Stimulated activated CD4-positive, alpha-beta T cell treated with anti-CD3 and anti-CD28 coated beads, Interleukin-4, amount 100 ng/mL, for 1 hour (primary cell): ENCODE measurements at regions not wholly inside any gene's neighbourhood (a gene's known extent, or its start where the extent isn't known, plus 50 kb on each side); places are given as distances from the start of the nearest gene placed in this dataset.

Experiments used
- DNase-seq: peaks from one replicate; pipeline ENCODE4 v3.0.0-alpha.2; 2020

DNA sequence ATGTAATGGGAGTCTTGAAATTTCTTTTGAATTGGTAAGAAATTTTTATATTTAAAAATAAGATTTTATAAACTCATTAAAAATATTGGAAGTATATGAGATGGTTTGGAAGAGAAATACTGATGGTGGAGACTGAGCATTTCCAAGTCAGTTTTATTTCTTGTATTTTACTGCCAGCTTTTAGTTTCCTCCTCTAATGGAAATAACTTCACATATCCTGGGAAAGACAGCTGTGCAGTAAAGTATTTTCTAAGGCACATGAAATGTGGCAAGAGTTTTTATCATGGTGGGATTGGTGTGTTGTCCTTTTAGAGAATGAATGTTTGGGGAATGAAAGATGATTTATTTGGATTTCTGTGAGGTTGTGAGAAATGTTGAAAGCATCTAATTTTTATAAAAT is 346.9 kb upstream of the RGS6 start:
- DNase-seq: no peak

DNA sequence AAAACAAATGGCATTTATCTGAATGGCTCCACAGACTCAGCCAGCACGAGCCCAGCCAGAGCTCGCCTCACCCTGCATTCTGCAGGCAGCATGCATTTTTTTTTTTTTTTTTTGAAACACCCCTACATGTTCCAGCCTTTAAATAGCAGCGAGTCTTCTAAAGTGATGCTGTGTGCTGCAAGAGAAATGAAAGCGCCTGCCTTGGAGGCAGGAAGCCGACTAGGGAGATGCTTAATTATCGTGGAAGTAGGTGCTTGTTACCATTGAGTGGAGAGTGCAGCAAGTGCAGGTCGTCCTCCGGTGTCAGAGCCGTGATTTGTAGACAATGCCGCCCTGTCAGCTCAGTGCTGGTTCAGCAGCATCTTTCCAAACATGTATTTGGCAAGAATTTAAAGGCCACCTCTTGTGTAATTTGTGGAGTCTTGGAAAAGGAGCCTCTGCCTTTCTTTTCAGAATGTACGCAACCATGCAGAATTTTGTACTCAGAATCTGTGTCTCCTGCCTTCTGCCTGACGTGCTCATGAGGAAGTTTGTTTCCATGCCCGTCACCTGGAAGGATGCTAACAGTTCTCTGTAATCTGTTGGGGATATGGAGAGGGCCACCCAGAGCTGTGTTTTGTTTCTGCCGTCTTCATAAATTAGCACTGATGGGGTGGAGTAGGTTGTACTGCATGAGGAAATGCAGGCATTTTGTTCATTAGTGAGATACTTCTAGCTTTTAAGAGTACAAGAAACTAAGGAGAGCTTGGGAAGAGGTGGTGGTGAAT is 345.9 kb upstream of the RGS6 start:
- DNase-seq: no peak

DNA sequence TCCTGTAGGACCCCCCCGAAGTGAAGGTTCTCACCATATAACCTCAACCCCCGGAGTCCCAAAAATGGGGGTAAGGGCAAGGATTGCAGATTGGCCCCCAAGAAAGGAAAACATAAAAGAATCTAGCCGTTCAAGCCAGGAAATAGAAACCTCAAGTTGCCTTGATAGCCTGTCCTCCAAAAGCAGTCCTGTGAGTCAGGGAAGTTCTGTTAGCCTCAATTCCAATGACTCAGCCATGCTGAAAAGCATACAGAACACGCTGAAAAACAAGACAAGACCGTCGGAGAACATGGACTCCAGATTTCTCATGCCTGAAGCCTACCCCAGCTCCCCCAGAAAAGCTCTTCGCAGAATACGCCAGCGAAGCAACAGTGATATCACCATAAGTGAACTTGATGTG is 344.2 kb upstream of the RGS6 start:
- no peak for DNase-seq

DNA sequence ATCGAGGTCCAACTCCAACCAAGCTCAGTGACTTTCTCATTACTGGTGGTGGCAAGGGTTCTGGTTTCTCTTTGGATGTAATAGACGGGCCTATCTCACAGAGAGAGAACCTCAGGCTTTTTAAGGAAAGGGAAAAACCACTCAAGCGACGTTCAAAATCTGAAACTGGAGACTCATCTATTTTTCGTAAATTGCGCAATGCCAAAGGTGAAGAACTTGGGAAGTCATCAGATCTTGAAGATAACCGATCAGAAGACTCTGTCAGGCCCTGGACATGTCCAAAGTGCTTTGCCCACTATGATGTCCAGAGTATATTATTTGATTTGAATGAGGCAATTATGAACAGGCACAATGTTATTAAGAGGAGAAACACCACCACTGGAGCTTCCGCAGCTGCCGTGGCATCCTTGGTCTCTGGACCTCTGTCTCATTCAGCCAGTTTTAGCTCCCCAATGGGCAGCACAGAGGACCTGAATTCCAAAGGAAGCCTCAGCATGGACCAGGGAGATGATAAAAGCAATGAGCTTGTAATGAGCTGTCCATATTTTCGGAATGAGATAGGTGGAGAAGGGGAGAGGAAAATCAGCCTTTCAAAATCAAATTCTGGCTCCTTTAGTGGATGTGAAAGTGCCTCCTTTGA is 343.5 kb upstream of the RGS6 start:
- DNase-seq: no peak

DNA sequence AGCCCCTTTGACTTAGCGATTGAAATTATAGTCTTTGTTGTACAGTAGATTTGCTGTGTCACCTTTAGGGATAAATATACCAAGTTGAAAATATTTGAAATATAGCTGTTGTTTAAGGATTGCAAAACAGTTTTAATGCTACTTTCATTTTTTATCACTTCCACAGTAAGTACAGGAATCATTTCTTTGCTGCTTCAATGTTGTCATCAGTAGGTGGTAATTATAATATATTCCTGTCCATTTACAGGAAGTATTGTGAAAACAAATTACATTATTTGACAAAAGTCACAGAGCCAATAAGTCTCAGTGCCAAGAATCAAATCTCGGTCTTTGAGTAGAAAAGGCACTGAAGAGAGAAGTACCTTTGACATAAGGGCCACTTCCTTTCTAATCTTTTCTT is 342.6 kb upstream of the RGS6 start:
- DNase-seq: no peak

DNA sequence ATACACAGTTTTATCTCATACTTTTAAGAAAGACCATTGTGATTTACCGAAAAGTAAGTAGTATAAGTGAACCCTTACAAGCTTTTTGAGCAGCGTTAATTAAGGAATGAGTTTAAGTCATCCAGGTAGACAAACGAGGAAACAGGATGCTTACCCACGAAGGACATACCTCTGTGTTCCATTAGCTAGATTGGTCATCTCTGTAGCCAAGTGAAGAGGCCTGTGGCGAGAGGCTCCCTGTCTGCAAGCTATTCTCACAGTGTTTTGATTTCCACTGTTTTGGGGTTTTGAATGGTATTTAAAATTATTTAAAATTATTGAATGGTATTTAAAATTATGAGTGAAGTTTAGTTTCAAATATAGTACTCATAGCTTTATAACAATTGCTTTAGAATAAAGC is 342.1 kb upstream of the RGS6 start:
- DNase-seq: no peak

DNA sequence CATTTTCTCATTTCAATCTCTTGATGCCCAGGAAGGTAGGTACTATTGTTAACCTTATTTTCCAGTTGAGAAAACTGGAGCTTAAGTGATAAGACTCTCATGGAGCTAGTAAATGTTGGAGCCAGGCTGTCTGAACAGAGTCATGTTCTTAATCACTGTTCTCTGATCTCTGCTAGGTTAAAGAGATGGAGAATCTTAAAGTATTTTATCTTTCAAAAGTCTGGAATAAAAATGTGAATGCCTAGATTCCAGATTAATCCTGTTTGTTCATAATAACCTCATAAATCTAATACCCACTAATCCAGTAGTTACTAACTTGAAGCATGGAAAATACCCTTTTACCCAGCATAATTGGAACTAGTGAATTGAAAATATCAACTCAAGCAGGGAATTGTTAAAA is 341.0 kb upstream of the RGS6 start:
- DNase-seq: no peak

DNA sequence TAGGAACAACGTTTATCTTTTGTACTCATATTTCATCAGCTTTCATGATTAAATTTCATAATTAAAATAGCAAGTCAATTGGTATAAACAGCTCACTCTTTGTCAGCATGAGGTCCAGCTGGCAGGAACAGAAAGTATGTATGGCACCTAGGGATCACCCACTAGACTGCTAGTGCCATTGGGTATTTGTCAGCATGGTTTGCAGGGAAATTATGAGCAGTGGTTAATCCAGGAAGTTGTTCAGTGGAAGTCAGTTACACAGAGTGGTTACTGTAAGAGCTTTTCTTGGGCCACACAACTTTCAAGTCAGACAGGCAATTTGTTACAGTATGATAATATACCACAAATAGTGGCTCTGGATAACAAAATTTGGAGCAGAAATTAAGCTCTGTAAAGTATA is 340.3 kb upstream of the RGS6 start:
- DNase-seq: no peak

DNA sequence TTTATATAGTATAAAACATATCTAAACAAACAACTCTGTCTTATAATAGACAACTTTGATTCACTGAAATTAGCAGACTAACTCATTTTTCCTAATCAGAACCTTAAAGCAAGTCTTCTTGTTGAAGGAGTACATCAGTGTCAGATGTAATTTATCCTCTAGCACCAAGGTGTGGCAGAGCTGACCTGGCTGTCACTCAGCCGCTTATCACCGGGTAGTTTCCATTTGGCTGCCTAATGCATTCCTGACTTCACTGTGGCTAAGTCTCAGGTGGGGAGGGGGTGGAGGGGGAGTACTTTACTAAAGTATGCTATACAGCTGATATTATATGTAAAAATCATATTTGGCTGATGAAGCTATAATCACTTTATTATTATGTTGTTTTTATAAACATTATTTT is 339.9 kb upstream of the RGS6 start:
- DNase-seq: no peak

DNA sequence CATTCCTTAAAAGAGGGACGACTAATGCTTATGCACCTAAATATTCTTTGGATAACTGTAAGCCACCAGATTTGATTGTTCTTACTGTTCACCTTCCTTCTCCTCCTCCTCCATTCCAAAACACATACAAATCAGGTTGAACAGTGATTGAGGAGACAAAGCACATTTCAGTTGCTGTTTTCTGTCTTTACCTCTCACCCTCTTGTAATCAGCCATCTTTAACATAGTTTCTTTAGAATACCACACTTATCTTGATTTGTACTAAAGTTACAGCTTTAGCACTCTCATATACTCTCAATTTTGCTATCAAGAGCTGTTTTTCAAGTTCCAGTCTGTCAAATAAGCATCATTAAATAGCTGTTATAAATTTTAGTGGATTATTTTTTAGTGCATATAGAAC is 338.3 kb upstream of the RGS6 start:
- no peak for DNase-seq

DNA sequence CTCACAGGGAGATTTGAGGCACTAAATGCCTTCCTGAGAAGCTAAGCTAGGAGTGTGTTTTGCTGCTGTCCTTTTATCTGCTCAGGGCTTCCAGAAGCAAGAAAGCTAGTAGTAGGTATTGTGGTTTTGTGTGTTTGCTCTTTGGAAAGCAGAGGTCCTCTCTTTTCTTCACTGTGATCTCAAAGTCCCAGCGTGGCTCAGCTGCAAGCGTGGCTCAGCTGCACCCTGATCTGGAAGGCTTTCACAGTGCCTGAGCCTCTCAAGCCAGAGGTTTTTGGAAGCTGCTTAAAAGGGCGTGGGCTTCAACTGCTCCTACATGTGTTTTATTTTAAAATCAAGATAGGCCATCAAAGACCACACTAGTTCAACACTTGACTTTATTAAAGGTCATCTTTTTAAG is 337.4 kb upstream of the RGS6 start:
- DNase-seq: no peak

DNA sequence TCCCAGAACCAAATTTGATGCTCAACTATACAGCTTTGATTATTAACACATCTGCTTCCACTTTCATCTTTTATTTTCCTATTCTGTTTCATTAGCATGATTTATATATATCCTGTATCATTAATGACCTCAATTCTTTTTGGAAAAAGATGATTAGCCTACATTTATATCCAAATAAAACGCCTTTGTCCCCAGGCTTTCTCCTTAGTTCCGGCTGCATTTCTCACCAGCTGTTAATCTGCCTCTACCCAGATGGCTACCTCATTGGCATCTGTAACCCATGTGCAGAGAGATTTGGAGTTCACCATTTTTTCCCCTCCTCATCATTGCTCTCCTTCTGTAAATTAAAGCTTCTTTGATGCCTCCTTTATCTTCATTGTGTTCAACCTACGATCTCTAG is 336.8 kb upstream of the RGS6 start:
- DNase-seq: no peak

DNA sequence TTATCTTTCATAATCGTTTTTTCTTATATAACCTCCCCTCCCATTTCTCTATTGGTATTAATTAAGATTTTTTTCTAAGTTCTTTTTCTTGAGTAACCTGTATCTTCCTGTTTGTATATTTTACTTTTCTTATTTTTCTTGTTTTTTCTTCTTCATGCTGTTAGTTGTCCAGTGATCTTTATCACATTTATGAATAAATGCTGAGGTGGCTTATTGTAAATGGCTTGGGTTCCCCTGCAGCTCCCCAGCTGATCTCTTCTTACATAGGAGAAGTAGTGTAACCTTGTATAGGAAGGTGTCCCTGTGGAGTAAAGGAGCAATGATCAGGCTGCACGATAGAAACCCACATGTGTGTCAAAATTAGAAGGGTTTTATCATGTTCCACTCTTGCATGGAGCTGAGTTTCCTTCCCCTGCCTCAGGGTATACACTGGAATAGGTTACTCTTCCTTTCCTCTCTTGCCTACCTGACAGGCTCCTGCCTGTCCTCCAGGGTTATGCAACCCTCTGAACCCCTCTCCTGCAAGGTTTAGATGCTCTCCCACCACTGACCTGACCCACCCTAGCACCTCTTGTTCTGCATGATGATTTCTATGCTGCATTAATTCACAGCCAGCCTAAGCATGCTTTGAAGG is 334.8 kb upstream of the RGS6 start:
- no peak for DNase-seq

DNA sequence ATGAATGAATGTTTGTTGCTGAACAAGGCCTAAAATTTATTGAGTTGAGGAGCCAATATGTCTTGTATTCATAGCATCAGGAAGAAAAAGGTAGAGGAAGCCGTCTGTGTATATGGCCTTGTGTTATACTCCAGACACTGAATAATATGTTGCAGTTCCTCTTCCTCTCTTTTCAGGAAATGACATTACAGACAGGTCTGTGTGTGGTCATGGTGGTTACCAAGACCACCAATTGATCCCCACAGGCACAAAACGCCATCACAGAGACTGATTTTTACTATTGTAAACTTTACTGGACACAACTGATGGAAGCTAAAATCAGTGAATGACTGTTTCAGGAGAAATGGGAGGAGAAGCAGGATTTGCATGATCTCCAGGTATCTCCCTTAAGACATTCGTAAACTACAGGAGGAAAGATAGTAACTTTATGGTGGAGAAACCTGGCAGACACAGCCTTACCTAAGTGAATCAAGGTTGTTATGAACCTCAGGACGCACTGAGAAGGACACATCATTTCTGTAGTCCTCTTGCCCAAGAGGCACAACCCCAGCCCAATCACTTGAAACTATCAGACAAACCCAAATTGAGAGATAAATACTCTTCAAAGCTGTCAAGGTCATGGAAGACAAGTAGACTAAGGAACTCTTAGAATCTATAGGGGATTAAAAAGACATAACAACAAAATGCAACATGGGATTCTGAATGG is 334.1 kb upstream of the RGS6 start:
- DNase-seq: no peak

DNA sequence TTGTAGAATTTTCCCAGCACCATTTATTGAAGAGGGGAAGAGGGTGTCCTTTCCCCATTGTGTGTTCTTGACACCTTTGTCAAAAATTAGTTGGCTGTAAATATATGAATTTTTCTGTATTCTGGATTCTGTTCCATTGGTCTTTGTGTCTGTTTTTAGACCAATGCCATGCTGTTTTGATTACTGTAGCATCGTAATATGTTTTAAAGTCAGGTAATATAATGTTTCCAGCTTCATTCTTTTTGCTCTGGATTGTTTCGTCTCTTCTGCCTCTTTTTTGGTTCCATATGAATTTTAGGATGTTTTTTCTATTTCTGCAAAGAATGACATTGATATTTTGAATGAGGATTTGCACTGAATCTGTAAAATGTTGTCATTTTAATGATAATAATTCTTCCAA is 331.9 kb upstream of the RGS6 start:
- no peak for DNase-seq

DNA sequence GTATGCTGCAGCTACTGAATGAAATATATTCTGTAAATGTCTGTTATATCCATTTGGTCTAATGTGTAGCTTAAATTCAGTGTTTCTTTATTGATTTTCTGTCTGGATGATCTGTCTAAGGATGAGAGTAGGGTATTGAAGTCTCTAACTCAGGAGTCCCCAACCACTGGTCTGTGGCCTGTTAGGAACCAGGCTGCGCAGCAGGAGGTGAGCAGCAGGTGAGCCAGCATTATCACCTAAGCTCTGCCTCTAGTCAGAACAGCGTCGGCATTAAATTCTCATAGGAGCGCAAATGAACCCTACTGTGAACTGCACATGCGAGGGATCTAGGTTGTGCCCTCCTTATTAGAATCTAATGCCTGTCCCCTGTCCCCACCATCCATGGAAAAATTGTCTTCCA is 329.7 kb upstream of the RGS6 start:
- no peak for DNase-seq

DNA sequence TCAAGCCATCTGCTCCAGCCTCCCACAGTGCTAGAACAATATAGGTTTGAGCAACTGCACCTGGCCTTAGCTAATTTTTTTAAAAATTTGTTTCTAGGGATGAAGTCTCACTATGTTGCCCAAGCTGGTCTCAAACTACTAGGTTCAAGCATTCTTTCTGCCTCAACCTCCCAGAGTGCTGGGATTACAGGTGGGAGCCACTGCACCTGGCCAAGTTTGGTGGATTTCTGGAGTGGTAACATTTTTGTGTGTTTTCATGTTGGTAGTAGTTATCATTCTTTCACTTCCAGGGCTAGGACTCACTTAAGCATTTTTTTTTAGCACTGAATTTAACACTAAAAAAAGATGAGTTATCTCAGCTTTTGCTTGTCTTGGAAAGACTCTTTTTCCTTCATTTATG is 328.0 kb upstream of the RGS6 start:
- no peak for DNase-seq

DNA sequence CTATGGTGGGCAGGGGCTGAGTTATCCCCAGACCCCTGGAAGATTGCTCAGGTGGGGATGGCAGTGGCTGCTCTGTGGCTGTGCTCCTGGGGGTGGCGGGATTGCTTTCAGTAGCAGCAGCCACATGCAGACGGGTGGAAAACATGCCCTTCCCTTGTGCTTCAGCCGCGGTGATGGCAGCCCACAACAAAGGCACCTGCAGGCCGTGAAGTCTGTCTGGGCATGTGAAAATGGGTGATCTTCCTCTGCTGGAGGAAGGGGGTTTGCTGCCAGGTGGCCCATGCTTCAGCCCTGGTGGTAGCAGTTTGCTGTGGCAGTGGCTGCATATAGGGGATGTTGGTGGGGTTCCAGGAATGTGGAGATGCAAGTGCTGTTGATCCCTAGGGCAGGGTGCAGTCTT is 326.2 kb upstream of the RGS6 start:
- no peak for DNase-seq

DNA sequence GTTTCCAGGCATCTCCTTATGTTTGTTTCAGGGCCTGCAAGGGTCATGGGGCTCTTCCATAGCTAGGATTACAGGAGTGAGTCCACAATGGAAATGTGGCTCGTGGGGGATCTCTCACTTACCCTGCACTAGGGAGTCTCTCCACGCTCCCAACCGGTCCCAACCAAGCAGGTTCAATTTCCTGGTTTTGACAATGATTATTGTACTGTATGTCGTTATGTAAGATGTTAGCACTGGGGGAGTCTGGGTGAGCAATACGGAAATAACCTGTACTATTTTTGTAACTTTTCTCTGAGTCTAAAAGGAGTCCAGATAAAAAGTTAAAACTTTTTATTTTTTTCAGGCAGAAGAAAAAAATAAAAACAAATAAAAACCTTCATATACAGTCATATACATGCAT is 325.7 kb upstream of the RGS6 start:
- no peak for DNase-seq

DNA sequence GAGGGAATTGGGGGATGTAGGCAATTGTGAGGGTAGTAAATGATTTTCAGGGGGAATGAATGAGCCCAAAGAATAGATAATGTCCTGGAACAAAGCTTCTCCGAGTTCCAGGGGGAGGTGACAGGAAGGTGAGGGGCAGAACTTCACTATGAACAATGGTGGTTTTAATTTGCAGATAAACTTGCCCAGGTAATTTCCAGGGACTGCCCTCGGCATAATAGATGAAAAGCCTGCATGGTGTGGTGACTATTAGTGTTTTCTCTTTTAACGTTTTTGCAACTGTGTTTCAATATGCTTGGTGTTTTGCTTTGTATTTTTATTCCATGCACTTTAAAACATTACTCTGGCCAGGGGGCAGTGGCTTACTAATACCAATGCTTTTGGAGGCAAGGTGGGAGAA is 325.2 kb upstream of the RGS6 start:
- DNase-seq: no peak

DNA sequence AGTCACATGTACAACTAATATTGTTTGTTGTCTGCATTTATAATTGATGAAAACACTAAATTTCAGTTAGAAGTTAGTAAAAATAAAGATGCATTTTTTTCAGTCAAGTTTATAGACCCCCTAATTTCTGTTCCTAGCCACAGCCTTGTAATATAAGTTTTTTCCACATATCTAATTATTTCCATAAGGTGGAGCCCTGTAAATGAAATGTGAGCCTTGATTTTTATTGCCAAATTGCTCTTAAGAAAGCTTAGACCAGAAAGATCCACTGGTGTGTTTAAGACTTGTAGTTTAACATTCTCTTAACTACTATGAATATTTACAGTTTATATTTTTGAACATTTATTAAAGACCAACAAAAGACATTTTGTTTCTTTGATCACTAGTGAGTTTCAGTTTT is 322.1 kb upstream of the RGS6 start:
- DNase-seq: no peak

DNA sequence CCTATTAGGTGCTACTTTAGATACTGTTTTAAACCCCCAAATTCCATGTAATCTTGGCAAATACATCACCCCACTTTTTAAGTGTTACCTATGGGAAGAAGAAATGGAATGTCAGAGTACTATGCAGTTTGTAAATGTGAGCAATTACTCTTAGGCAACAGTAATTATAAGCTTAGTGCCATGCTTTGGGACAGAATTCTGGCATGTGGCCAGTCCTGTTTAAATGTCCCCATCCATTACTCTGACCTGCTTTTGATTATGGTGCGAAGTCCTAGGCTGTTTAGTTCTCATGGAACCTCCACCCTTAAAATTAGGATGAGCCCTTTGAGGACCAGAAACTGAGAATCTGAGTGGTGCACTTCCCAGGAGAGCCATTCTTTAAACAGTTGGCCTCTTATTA is 321.4 kb upstream of the RGS6 start:
- no peak for DNase-seq

DNA sequence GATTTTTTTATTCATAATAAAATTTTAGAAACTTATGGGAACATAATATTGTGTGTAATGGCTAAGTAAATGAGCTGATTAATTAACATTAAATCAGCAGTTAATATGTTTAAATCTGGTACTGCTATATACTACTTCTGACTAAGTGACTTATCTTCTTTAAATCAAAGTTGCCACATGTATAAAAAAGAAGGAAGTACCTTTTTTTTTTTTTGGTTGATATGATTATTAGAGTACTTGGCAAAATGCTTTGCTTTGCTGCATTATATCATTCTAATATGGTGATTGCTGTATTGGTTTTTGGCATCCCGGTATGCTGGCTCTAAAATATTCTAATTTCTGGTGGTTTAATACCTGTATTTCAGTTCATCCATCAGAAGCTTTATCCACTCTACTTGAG is 319.1 kb upstream of the RGS6 start:
- DNase-seq: no peak

DNA sequence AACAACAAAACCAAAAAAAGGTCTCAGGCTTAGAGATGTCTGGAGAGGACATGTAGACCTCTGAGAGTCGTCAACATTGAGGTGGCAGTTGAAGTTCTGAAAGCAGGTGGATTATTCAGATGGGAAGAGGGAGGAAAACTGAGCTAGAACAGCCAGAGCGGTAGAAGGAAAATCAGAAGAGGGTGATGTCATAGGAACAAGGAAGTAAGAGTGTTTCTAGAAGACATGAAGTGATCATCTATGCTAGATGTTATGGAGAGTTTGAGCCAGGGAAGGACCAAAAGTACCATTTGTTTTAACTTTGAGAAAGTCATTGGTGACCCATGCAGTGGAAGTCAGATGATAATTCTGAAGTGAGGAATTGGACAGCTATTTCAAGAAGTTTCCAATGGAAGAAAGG is 316.2 kb upstream of the RGS6 start:
- DNase-seq: no peak
